GM19043 (cell line): ENCODE measurements at regions not wholly inside any gene's neighbourhood (a gene's known extent, or its start where the extent isn't known, plus 50 kb on each side); places are given as distances from the start of the nearest gene placed in this dataset.
"Not testable (repeated sequence)": the region's sequence is repeated elsewhere in the genome, so short reads cannot be mapped to it uniquely, and the experiment has no call there.

Experiments
- ATAC-seq: cut with Tn5 transposase; IDR thresholded peaks from one replicate; pipeline ENCODE4 v1.9.1; 2021; ENCODE audit warnings: low read depth; ENCODE audit not compliant: unreplicated experiment

GRCh38 chr16:13336907-13337881 is 435.8 kb downstream of the SHISA9 start:
- ATAC-seq = not testable (repeated sequence)

- ATAC-seq = no peak
These were observed 436.6 kb downstream of the SHISA9 start for GRCh38 chr16:13338044-13338443.

DNA sequence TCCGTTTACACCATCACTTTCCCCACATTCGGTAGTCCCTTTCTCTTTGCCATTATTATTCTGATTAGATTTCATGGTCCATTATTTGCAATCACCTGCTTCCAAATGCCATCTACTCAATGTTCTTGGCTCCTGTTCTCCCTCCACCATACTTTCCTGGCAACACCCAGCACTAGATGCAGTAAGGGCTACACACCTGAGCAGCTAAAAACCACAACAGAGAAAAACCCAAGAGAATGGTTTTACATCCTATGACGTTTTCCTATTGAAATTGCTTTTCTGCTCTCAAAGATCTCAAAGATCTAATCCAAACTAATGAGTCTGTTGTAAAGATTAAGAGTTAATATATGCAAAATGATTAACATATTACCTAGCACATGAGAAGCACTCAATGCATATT is 441.3 kb downstream of the SHISA9 start:
- no peak for ATAC-seq

GRCh38 chr16:13344001-13344400 is 442.6 kb downstream of the SHISA9 start:
- ATAC-seq = no peak

DNA sequence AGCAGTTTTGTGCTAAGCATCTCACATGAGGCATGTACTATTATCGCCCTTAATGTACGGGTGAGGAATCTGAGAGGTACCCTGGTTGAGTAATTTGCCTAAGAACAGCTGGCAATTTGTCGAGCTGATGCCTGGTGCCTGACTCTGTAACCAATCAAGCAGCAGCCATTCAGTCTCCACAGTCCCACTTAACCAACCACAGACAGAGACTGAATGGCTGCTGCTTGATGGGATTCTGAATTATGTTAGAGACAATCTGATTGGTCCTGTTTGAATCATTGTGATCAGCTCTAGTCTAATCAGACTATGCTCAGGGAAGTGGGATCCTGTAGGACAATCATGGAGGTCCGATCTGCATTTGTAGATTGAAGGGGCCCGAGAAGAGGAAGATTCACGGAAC is 447.0 kb downstream of the SHISA9 start:
- ATAC-seq = no peak

GRCh38 chr16:13350000-13350399 is 448.6 kb downstream of the SHISA9 start:
- ATAC-seq = no peak

DNA sequence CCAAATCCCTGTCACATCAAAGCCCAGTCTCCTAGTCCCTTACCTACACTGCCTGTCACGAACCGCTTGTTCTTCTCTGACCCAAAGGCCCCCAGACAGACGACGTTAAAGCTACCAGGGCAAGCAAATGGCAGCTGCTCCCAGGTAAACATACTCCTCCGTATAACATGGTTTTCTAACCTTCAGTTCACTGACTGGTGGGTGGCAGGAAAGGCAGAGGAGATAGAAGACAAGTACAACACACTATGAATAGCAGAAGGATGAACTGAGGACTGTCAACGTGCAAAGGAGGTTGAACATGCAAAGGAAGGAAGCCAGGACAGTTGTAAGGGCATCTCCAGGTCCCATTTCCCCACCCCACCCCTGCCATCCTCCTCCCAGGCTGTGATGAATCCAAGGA is 449.8 kb downstream of the SHISA9 start:
- no peak for ATAC-seq

DNA sequence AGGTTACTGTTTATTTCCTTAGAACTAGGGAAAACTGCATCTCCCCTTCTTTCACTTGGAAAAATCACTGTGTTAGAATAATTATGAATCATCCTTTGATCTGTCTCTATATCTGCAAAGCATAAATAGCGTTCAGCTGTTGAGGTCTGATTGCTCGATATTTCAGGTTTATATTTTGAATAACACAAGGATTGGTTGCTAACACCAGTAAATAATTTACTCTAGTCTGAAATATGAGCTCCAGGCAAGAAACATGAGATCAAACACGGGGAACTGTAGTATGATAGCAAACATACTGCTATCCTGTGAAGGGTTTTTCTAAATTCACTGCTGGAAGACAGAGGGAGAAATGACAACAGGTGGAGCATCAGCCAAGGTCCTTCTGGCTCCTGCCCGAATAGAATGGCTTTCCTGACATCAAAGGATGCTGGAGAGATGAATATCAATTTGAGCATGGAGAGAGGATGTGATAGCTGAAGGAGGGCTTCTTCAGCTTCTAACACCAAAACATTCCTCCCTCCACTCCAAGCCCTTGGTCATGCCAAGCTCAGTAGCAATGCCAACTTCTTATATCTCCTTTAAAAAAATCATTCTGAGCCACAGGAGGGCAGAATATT is 450.3 kb downstream of the SHISA9 start:
- ATAC-seq = no peak

DNA sequence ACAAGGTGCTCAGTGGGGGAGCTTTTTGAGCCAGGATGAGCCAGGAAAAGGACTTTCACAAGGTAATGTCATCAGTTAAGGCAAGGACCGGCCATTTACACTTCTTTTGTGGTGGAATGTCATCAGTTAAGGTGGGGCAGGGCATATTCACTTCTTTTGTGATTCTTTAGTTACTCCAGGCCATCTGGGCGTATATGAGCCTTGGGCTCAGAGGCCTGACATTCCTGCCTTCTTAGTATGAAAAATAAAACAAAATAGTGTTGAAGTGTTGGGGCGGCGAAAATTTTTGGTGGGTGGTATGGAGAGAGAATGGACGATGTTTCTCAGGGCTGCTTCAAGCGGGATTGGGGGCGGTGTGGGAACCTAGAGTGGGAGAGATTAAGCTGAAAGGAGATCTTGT is 451.4 kb downstream of the SHISA9 start:
- ATAC-seq = not testable (repeated sequence)

- not testable (repeated sequence) for ATAC-seq
These were observed 456.4 kb downstream of the SHISA9 start for GRCh38 chr16:13357842-13358241.

DNA sequence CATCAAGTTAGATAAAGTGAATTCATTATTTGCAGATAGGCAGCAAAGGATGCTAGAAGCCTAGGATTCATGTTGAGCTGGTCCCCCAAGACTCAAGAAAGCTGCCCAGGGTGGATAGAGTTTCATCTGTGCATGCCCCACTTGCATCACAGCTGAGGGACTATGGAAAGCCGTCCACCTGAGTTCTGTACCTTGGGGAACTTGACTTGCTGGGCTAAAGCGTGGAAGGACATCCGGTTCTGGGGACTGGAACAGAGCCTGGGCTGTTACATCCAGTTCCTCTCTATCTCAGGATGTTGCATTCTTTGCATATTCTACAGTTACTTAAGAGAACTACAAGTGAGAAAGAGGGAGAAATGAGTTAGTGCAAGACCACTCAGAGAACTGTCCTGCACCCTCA is 458.4 kb downstream of the SHISA9 start:
- ATAC-seq = no peak

DNA sequence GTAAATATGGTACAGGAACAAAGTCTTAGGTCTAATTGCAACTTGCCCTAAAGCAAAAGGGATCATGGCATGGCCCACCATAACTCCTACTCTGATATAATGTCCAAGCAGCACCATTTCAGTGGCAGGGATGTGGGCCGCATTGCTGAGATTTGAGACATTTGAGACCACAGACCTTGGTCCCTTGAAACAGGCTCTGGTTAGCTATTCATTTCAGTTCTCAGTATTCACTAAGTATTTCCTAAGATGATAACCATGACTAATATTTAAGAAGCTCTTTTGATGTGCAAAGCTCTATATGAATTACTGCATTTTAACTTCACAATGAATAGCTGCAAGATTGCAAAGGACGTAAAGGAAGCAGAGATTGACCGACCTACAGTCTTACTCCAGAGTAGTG is 471.0 kb downstream of the SHISA9 start:
- no peak for ATAC-seq

DNA sequence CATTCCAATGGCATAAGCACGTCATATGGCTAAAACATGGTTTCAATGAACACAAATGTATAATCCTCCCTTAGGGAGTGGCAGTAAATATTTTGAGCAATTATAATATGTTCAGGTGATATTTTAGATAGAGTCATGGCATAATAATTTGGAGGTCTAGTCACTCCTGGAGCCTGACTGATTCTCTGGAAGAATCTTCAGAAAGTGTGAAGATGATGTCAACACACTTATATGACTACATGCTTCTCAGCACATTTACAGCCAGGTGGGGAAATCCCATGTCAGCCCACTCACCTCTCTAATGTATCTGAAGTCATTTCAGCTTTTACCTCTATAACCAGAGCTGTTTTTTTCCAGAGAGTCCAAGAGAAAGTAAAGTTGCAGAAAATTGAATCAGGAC is 474.8 kb downstream of the SHISA9 start:
- ATAC-seq = no peak

DNA sequence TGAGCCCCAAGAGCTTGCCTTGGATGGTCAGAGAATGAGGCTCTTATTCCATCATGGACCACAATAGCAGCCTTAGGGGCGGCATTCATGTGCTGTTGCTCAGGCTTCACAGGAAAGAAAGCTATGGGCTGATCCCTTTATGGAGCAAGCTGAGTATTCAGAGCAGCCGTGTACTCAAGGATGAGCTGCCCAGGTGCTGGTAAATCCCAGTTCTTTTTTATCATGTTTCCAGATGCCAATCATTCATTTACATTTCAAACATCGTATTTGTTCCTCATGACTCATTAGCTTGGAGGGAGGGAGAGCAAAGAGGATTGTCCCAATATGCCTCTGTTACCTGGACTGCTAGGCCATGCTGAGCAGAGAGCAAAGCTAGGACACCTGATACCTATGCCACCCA is 475.7 kb downstream of the SHISA9 start:
- ATAC-seq = no peak

- ATAC-seq = no peak
These were observed 476.8 kb downstream of the SHISA9 start for GRCh38 chr16:13378151-13378550.

DNA sequence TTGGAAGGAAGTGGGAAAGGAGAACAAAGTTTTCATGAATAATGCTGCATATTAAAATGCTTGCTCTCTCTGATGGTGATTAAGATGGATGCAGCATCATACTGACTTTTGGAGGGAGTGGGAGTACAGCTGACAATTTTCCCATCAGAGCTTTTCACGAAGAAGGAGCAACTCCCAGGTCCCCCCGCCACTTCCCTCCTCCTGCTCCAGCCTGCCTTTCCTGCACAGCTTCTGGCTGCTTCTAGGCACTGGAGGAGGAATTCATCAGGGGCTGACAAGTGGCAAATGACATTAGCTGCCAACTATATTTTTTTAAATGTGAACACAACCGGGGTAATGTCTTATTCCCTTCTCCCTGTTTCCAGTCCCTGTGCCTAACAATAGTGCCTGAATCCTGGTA is 477.9 kb downstream of the SHISA9 start:
- ATAC-seq = no peak

DNA sequence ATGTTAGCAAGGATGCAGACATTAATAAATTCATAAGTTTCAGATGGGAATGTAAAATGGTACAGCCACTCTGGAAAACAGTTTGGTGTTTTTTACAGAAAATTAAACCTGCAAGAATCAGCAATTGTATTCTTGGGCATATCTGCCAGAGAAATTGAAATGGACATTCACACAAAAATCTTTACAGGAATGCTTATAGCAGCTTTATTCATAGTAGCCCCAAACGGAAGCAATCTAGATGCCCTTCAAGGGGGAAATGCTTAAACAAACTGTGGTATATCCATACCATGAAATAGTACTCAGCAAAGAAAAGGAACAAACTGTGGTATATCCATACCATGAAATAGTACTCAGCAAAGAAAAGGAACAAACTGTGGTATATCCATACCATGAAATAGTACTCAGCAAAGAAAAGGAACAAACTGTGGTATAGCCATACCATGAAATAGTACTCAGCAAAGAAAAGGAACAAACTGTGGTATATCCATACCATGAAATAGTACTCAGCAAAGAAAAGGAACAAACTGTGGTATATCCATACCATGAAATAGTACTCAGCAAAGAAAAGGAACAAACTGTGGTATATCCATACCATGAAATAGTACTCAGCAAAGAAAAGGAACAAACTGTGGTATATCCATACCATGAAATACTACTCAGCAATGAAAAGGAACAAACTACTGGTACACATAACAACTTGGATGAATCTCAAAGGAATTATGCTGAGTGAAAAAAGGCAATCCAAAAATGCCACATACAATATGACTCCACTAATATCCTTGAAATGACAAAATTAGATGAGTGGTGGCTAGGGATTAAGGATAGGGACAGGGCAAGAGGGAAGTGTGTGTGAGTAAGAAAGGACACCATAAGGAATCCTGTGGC is 484.0 kb downstream of the SHISA9 start:
- not testable (repeated sequence) for ATAC-seq

- no peak for ATAC-seq
These were observed 488.9 kb downstream of the SHISA9 start for GRCh38 chr16:13390093-13390985.

DNA sequence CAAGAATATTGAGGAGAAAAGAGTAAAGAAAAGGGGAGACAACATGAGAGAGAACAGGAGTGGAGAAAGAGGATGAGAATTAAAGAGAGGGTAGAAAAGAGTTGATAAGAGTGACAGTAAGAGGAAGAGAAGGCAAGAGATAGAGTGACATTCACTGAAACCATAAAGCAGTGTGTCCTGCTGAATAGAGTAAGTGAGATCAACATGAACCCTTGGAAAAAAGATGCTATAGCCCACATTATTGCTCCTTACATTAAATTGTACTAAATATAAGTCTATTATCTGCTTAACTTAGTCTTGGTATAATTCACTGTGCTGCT is 489.5 kb downstream of the SHISA9 start:
- ATAC-seq = no peak

GRCh38 chr16:13391337-13391736 is 489.9 kb downstream of the SHISA9 start:
- ATAC-seq = no peak
